Body of pancreas (tissue), 4 donors: ENCODE measurements at regions not wholly inside any gene's neighbourhood (a gene's known extent, or its start where the extent isn't known, plus 50 kb on each side); places are given as distances from the start of the nearest gene placed in this dataset.

ENCODE experiments used
- CTCF ChIP-seq, 7 experiments: fragments of 450-650 bp in 4 of 7; fragments of 200-600 bp in 3 of 7; sonication (generic) in 3 of 7; IDR thresholded peaks; one replicate each; pipeline ENCODE4 v1.5.1; 2016 to 2019; ENCODE audit warnings: antibody characterized with exemption in 7 of 7
- POLR2A ChIP-seq, 3 donors: fragments of 450-650 bp; IDR thresholded peaks; one replicate each; pipeline ENCODE4 v1.6.1; 2016; ENCODE audit warnings: antibody characterized with exemption in 3 of 3, mild to moderate bottlenecking in 2 of 3

GRCh38 chr2:203789618-203790017 is 78.0 kb upstream of the CTLA4 start:
- no peak for TF ChIP-seq CTCF (IDR thresholded peaks at IDR 0.05)
- TF ChIP-seq POLR2A (IDR thresholded peaks at IDR 0.05) = no peak
